ENCODE measurements at regions not wholly inside any gene's neighbourhood (a gene's known extent, or its start where the extent isn't known, plus 50 kb on each side); places are given as distances from the start of the nearest gene placed in this dataset.

GRCh38 chr2:180646756-180647155 is 333.6 kb upstream of the UBE2E3 start:
- FAIRE-seq, result no peak
- TF ChIP-seq CTCF (IDR thresholded peaks at IDR 0.05; ENCODE audit: insufficient read depth, missing control alignments), result no peak
- no peak for DNase-seq (ENCODE audit: insufficient read length, low spot score)

- TF ChIP-seq CTCF (IDR thresholded peaks at IDR 0.05; ENCODE audit: insufficient read depth, missing control alignments), result no peak
- DNase-seq (ENCODE audit: insufficient read length, low spot score) (no peak), FAIRE-seq (no peak)
Observed at GRCh38 chr2:180644709-180645108, 335.7 kb upstream of the UBE2E3 start.

DNA sequence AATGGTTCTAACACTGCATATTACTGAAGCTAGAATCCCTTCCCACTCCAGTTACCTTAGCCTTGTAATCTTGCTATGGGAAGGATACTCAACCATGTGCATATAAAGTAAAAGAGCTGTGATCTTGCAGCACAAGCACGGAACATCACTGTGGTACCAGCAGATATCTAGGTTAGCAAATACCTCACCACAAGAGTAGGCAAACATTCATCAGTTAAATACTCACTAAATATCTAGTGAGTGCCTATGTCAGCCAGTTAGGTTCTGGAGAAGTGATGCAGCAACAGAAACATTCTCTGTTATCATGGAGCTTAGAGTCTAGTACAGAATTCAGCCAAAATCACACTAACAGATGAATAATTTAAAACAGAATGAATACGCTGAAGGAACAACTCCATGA is 349.6 kb upstream of the UBE2E3 start:
- FAIRE-seq, result no peak
- no peak for TF ChIP-seq CTCF (IDR thresholded peaks at IDR 0.05; ENCODE audit: insufficient read depth, missing control alignments)

DNA sequence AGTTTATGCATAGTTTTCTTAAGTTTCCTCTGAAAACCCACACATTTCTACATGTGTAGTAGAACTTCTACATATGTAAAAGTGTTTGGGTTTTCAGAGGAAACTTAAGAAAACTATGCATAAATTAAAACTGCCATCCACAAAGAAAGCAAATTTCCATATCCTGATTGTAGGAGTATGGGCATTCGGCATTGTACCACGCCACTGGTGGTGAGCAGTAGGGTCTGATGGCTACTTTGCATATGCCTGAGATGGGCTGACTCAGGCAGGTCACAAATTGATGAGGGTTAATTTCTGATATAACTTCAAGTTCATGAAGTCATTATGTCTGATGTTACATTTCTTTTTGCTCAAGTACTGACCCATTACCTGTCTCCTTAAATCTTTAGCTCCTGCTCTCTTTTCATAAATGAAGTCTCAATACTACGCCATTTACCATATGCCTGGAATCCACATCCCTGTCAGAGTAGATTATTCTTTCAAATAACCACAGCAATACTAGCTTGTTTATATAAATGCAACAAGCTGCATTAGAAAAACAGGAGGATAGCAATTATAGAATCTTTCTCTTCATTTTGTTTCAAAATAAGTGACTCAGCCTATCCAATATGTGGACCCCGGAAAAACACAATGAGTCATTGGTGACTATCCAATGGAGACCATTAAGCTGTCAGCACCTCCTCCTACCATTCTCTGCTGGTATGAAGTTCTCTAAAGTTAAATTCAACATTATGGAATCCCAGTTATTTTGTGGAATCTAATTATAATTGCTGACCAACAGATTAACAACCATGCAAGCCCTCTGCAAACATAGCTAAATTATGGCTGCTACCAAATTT is 355.2 kb upstream of the UBE2E3 start:
- no peak for TF ChIP-seq CTCF (IDR thresholded peaks at IDR 0.05; ENCODE audit: insufficient read depth, missing control alignments)
- no peak for FAIRE-seq
- no peak for DNase-seq (ENCODE audit: insufficient read length, low spot score)

More for the DNA sequence above, 349.6 kb upstream of the UBE2E3 start:
- DNase-seq (ENCODE audit: insufficient read length, low spot score), result no peak

GRCh38 chr2:180621941-180622918 is 358.2 kb upstream of the UBE2E3 start:
- no peak for TF ChIP-seq CTCF (IDR thresholded peaks at IDR 0.05; ENCODE audit: insufficient read depth, missing control alignments)
- DNase-seq (ENCODE audit: insufficient read length, low spot score) (no peak), FAIRE-seq (no peak)

GRCh38 chr2:180621366-180621765 is 359.0 kb upstream of the UBE2E3 start:
- DNase-seq (ENCODE audit: insufficient read length, low spot score), result no peak
- no peak for TF ChIP-seq CTCF (IDR thresholded peaks at IDR 0.05; ENCODE audit: insufficient read depth, missing control alignments)
- FAIRE-seq, result no peak

Measured in D721Med (cell line).